ENCODE measurements at regions not wholly inside any gene's neighbourhood (a gene's known extent, or its start where the extent isn't known, plus 50 kb on each side); places are given as distances from the start of the nearest gene placed in this dataset.

DNA sequence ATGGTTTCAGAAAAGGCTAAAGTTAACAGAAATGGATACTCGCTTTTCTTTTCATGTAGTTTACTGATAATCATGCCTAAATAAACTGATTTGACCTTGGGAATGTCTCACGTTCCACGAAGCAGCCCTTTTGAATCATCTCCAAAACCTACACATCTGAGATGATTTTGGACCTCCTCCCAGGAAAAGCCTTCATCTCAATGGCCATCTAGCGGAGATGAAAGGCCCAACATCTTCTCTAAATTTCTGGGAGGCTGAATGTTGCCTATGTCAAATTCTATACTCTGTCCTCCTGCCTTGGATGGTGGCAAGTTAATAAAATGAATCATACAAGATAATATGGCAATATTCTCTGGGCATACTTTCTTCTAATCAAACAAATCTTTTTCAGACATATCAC, 448.5 kb downstream of the ZEB2 start:
- TF ChIP-seq REST (tag by site-specific recombination; IDR thresholded peaks at IDR 0.05) (no peak), SCRT2 (tag by site-specific recombination; IDR thresholded peaks at IDR 0.05) (no peak), ZNF521 (tag by site-specific recombination; IDR thresholded peaks at IDR 0.05) (no peak)
- TF ChIP-seq, protein P1, sequence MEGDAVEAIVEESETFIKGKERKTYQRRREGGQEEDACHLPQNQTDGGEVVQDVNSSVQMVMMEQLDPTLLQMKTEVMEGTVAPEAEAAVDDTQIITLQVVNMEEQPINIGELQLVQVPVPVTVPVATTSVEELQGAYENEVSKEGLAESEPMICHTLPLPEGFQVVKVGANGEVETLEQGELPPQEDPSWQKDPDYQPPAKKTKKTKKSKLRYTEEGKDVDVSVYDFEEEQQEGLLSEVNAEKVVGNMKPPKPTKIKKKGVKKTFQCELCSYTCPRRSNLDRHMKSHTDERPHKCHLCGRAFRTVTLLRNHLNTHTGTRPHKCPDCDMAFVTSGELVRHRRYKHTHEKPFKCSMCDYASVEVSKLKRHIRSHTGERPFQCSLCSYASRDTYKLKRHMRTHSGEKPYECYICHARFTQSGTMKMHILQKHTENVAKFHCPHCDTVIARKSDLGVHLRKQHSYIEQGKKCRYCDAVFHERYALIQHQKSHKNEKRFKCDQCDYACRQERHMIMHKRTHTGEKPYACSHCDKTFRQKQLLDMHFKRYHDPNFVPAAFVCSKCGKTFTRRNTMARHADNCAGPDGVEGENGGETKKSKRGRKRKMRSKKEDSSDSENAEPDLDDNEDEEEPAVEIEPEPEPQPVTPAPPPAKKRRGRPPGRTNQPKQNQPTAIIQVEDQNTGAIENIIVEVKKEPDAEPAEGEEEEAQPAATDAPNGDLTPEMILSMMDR (tag by site-specific recombination; IDR thresholded peaks at IDR 0.05) = no peak
